ENCODE measurements at regions not wholly inside any gene's neighbourhood (a gene's known extent, or its start where the extent isn't known, plus 50 kb on each side); places are given as distances from the start of the nearest gene placed in this dataset.
"Not testable (repeated sequence)": the region's sequence is repeated elsewhere in the genome, so short reads cannot be mapped to it uniquely, and the experiment has no call there.

DNA sequence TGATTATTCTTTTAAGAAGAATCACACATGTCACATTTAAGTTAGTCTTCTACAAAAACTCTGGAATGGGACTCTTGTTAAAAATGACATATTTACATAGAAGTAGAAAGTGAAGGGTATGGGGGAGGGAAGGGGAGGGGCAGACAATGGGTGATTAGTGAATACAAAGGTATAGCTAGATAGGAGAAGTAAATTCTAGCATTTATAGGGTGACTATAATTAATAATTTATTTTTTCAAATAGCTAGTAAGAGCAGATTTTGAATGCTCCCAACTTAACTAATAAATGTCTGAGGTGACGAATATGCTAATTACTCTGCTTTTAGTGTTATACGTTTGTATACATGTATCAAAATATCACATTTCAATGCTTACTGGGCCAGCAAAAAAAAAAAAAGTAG lies 59.4 kb downstream of the BLTP3B start:
- DNase-seq (ENCODE audit: low read depth): no peak

DNA sequence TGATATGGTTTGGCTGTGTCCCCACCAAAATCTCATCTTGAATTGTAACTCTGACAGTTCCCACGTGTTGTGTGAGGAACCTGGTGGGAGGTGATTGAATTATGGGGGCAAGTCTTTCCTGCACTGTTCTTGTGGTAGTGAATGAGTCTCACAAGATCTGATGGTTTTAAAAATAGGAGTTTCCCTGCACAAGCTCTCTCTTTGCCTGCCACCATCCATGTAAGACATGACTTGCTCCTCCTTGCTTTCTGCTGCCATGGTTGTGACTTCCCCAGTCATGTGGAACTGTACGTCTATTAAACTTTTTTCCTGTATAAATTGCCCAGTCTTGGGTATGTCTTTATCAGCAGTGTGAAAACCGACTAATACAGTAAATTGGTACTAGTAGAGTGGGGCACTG lies 63.9 kb downstream of the BLTP3B start:
- DNase-seq (ENCODE audit: low read depth): not testable (repeated sequence)

DNA sequence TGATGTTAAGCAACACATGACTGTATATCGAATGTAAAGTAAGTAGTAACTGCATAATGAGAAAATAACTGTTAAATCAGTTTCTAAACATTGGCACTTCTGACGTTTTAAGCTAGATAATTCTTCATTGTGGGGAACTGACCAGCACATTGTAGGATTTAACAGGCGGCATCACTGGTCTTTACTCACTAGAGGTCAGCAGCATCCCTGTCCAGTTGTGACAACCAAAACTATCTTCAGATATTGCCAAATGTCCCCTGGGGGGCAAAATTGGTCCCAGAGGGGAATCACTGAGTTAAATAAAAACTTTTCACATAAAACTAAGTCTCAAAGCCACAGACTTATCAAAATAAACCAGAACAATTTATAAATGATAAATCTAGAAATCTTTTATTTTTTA lies 65.3 kb downstream of the BLTP3B start:
- no peak for DNase-seq (ENCODE audit: low read depth)

DNA sequence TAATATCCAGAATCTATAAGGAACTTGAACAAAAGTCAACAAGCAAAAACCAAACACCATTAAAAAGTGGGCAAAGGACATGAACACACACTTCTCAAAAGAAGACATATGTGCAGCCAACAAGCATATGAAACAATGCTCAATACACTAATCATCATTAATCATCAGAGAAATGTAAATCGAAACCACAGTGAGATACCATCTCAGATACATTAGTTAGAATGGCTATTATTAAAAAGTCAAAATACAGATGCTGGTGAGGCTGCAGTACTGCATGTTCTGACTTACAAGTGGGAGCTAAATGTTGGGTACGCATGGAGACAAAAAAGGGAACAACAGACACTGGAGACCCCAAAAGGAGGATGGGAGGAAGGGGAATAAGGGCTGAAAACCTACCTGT lies 67.1 kb downstream of the BLTP3B start:
- DNase-seq (ENCODE audit: low read depth): no peak

DNA sequence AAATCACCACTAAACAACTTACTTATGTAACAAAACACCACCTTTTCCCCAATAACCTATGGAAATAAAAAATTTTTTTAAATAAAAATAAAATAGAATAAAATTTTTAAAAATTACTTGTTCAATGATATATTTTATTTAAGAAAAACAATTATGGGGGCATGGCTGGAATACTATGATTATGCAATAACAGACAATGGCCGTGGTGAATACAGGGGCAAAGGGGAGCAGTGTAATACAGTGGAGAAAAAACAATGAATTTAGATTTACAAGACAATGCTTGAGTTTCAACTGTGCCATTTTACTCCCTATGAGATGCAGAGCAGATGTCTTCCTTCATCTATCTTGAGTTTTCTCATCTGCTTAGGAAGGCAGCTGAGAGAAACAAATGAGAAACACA lies 72.9 kb downstream of the BLTP3B start:
- DNase-seq (ENCODE audit: low read depth): no peak

DNA sequence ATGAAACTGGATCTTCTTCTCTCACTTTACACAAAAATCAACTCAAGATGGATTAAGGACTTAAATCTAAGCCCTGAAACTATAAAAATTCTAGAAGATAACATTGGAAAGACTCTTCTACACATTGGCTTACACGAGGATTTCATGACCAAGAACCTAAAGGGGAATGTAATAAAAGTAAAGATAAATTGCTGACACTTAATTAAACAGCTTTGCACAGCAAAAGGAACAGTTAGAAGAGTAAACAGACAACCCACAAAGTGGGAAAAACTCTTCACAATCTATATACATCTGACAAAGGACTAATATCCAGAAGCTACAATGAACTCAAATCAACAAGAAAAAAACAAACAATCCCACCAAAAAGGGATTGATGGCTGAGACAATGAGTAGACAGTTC lies 74.4 kb downstream of the BLTP3B start:
- no peak for DNase-seq (ENCODE audit: low read depth)

DNA sequence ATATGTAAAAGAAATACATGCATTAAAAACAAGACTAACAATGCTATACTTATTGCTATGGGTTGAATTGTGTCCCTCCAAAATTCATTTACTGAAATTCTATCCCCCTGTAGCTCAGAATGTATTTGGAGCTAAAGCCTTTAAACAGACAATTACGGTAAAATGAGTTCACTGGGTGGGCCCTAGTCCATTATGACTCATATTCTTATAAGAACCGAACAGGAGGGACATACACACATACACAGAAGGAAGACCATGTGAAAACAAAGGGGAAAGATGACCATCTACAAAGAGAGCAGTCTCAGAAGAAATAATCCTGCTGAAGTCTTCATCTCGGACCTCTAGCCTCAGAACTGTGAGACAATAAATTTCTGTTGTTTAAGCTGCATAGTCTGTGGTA lies 77.1 kb upstream of the ANKS1B start:
- no peak for DNase-seq (ENCODE audit: low read depth)

DNA sequence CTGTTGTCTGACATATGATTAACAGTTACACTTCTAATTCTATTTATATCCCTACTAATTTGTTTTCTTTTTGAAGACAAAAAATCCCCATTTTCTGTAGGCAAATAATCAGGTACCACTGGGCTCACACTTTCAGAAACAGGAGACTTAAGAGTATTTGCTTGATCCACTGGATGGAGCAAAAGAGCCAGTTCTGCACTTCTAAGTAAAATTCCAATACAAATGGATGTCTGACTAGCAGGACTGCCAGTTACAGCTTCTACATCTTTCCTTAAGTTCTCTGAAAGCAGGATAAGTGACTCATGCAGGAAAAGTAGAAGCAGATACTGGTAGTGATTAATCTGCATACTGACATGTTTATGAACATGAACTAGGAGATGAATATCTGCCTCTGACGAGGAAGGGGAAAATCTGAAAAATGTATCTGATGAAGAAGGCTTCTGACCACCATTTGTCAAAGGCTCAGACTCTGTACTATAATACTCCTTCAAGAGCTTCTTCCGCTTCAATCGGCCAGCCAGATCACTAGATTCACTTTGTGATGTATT lies 73.8 kb upstream of the ANKS1B start:
- DNase-seq (ENCODE audit: low read depth): peak; percentile 87

DNA sequence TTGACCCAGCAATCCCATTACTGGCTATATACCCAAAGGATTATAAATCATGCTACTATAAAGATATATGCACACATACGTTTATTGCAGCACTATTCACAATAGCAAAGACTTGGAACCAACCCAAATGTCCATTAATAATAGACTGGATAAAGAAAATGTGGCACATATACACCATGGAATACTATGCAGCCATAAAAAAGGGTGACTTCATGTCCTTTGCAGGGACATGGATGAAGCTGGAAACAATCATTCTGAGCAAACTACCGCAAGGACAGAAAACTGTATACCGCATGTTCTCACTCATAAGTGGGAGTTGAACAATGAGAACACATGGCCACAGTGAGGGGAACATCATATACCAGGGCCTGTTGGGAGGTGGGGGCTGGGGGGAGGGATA lies 61.5 kb upstream of the ANKS1B start:
- not testable (repeated sequence) for DNase-seq (ENCODE audit: low read depth)

DNA sequence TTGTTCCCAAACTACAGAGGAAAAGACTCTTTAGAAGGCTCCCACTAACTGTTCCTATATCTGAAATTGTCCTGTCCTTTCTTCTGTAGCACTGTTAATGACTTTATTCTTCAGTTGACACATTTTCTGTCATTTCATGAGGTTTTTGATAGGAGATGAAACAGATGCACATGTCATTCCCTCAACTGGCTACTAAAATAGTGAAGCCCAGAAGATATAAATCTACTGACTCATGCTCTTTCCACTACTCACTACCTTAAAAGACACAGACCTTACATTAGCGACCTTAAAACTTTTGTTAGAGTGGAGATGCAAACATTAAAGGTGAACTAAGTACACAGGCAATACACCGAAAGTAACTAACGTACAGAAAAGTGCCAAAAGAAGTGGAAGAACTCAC lies 59.5 kb upstream of the ANKS1B start:
- DNase-seq (ENCODE audit: low read depth): no peak

DNA sequence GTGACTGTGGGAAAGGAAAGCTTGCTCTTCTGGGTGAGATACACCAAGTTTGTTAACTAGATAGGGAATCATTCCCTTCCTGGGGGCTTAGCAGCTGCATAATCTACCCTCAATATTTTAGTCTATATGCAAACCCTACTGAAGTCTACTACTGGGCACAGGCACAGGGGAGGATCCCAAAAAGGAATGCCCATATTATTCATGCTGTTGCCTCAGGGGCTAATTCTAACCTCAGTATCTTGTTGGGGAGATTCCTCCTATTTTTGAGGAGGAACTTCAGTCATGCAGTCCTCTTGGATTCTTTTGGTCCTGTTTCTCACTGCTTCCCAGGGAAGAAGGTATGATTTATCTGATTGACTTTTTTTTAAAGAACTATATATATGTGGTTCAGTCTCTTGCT lies 58.9 kb upstream of the ANKS1B start:
- no peak for DNase-seq (ENCODE audit: low read depth)
